ENCODE measurements at regions not wholly inside any gene's neighbourhood (a gene's known extent, or its start where the extent isn't known, plus 50 kb on each side); places are given as distances from the start of the nearest gene placed in this dataset.
A peak's percentile ranks its signal among the peaks of the same experiment; 100 is the strongest.

GRCh38 chr3:176554264-176554663 is 643.0 kb downstream of the TBL1XR1 start:
- WGBS (ENCODE audit: insufficient coverage) = 100% methylated on average over 1 of the region's 2 CpGs
- CTCF ChIA-PET = no interaction called here

DNA sequence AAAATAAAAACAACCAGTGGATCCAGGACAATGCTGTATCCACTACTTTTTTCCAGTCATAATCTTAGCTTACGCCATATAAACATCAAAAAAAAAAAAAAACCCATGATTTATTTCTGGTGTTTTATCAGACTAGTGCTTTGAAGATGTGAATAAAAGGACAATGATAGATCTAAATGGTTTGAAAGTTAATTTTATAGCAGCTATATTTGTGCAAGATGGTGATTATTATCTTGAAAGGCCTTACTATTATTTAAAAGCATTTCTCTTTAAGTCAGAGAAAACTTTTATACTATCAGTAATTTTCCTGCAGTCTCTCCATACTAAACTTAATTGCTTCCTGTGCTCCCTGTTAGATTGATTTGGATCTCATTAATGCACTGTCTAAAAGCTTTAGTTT is 670.3 kb downstream of the TBL1XR1 start:
- no CpG with 5 or more reads among the region's 1 CpG for WGBS (ENCODE audit: insufficient coverage)
- H3K4me1 ChIP-seq (ENCODE audit: control extremely low read depth in 1 of 4, control insufficient read depth in 4 of 4, insufficient read depth in 4 of 4, low read length in 3 of 4) = no peaks in the 10 kb centered on the region
- DNase-seq = no peak
- CTCF ChIA-PET = no interaction called here
- no peak overlapping the region for H3K4me3 ChIP-seq (ENCODE audit: control insufficient read depth in 1 of 7, extremely low read depth in 1 of 7, insufficient read depth in 4 of 7, low read depth in 2 of 7, low read length in 6 of 7)
- POLR2A ChIA-PET = no interaction called here
- no peaks in the 10 kb centered on the region for H3K27me3 ChIP-seq (replicated peaks in 2 of 5; ENCODE audit: control insufficient read depth in 4 of 5, insufficient read depth in 5 of 5, low read length in 4 of 5)
- peaks cover 0 to 7% (median 1%) of the 10 kb centered on the region in 5 experiments for H3K9me3 ChIP-seq (ENCODE audit: control extremely low read depth in 1 of 5, control insufficient read depth in 4 of 5, insufficient read depth in 2 of 5, low read depth in 1 of 5, low read length in 4 of 5)
- H3K36me3 ChIP-seq (ENCODE audit: control insufficient read depth in 4 of 4, insufficient read depth in 4 of 4, low read length in 3 of 4) = no peaks in the 10 kb centered on the region
- no peak overlapping the region for H3K27ac ChIP-seq (ENCODE audit: insufficient read depth in 1 of 2, low read depth in 1 of 2, low read length in 2 of 2, poor library complexity in 1 of 2, severe bottlenecking in 2 of 2)

More at GRCh38 chr3:176554264-176554663, 643.0 kb downstream of the TBL1XR1 start:
- Histone ChIP-seq H3K27ac (ENCODE audit: insufficient read depth in 1 of 2, low read depth in 1 of 2, low read length in 2 of 2, poor library complexity in 1 of 2, severe bottlenecking in 2 of 2) (no peak overlapping the region), H3K4me1 (ENCODE audit: control extremely low read depth in 1 of 4, control insufficient read depth in 4 of 4, insufficient read depth in 4 of 4, low read length in 3 of 4) (no peaks in the 10 kb centered on the region), H3K4me3 (ENCODE audit: control insufficient read depth in 1 of 7, extremely low read depth in 1 of 7, insufficient read depth in 4 of 7, low read depth in 2 of 7, low read length in 6 of 7) (no peak overlapping the region), H3K9me3 (ENCODE audit: control extremely low read depth in 1 of 5, control insufficient read depth in 4 of 5, insufficient read depth in 2 of 5, low read depth in 1 of 5, low read length in 4 of 5) (no peaks in the 10 kb centered on the region), H3K36me3 (ENCODE audit: control insufficient read depth in 4 of 4, insufficient read depth in 4 of 4, low read length in 3 of 4) (no peaks in the 10 kb centered on the region), H3K27me3 (replicated peaks in 2 of 5; ENCODE audit: control insufficient read depth in 4 of 5, insufficient read depth in 5 of 5, low read length in 4 of 5) (no peaks in the 10 kb centered on the region)
- POLR2A ChIA-PET = no interaction called here
- DNase-seq = no peak

GRCh38 chr3:176526225-176526624 is 671.1 kb downstream of the TBL1XR1 start:
- no peak overlapping the region for H3K4me3 ChIP-seq (ENCODE audit: control insufficient read depth in 1 of 7, extremely low read depth in 1 of 7, insufficient read depth in 4 of 7, low read depth in 2 of 7, low read length in 6 of 7)
- POLR2A ChIA-PET = no interaction called here
- no peaks in the 10 kb centered on the region for H3K4me1 ChIP-seq (ENCODE audit: control extremely low read depth in 1 of 4, control insufficient read depth in 4 of 4, insufficient read depth in 4 of 4, low read length in 3 of 4)
- H3K36me3 ChIP-seq (ENCODE audit: control insufficient read depth in 4 of 4, insufficient read depth in 4 of 4, low read length in 3 of 4) = no peaks in the 10 kb centered on the region
- H3K27ac ChIP-seq (ENCODE audit: insufficient read depth in 1 of 2, low read depth in 1 of 2, low read length in 2 of 2, poor library complexity in 1 of 2, severe bottlenecking in 2 of 2) = no peak overlapping the region
- CTCF ChIA-PET = no interaction called here
- 100% methylated on average over 1 of the region's 1 CpG for WGBS (ENCODE audit: insufficient coverage)
- no peaks in the 10 kb centered on the region for H3K27me3 ChIP-seq (replicated peaks in 2 of 5; ENCODE audit: control insufficient read depth in 4 of 5, insufficient read depth in 5 of 5, low read length in 4 of 5)
- H3K9me3 ChIP-seq (ENCODE audit: control extremely low read depth in 1 of 5, control insufficient read depth in 4 of 5, insufficient read depth in 2 of 5, low read depth in 1 of 5, low read length in 4 of 5) = peaks cover 0 to 7% (median 1%) of the 10 kb centered on the region in 5 experiments
- no peak for DNase-seq

- no peak overlapping the region for H3K27ac ChIP-seq (ENCODE audit: insufficient read depth in 1 of 2, low read depth in 1 of 2, low read length in 2 of 2, poor library complexity in 1 of 2, severe bottlenecking in 2 of 2)
- ChIA-PET CTCF (no interaction called here), POLR2A (no interaction called here)
These were observed 674.2 kb downstream of the TBL1XR1 start for GRCh38 chr3:176523114-176523513.

GRCh38 chr3:176522436-176522835 is 674.8 kb downstream of the TBL1XR1 start:
- WGBS (ENCODE audit: insufficient coverage) = no CpG with 5 or more reads among the region's 1 CpG
- ChIA-PET CTCF (no interaction called here), POLR2A (no interaction called here)
- H3K4me3 ChIP-seq (ENCODE audit: control insufficient read depth in 1 of 7, extremely low read depth in 1 of 7, insufficient read depth in 4 of 7, low read depth in 2 of 7, low read length in 6 of 7) = no peak overlapping the region
- peaks cover 0 to 5% (median 1%) of the 10 kb centered on the region in 5 experiments for H3K9me3 ChIP-seq (ENCODE audit: control extremely low read depth in 1 of 5, control insufficient read depth in 4 of 5, insufficient read depth in 2 of 5, low read depth in 1 of 5, low read length in 4 of 5)
- no peaks in the 10 kb centered on the region for H3K36me3 ChIP-seq (ENCODE audit: control insufficient read depth in 4 of 4, insufficient read depth in 4 of 4, low read length in 3 of 4)
- H3K27ac ChIP-seq (ENCODE audit: insufficient read depth in 1 of 2, low read depth in 1 of 2, low read length in 2 of 2, poor library complexity in 1 of 2, severe bottlenecking in 2 of 2) = no peak overlapping the region
- DNase-seq = no peak
- no peaks in the 10 kb centered on the region for H3K4me1 ChIP-seq (ENCODE audit: control extremely low read depth in 1 of 4, control insufficient read depth in 4 of 4, insufficient read depth in 4 of 4, low read length in 3 of 4)
- no peaks in the 10 kb centered on the region for H3K27me3 ChIP-seq (replicated peaks in 2 of 5; ENCODE audit: control insufficient read depth in 4 of 5, insufficient read depth in 5 of 5, low read length in 4 of 5)

More at GRCh38 chr3:176523114-176523513, 674.2 kb downstream of the TBL1XR1 start:
- no peaks in the 10 kb centered on the region for H3K27me3 ChIP-seq (replicated peaks in 2 of 5; ENCODE audit: control insufficient read depth in 4 of 5, insufficient read depth in 5 of 5, low read length in 4 of 5)
- no peak for DNase-seq
- no peaks in the 10 kb centered on the region for H3K36me3 ChIP-seq (ENCODE audit: control insufficient read depth in 4 of 4, insufficient read depth in 4 of 4, low read length in 3 of 4)
- no peak overlapping the region for H3K4me3 ChIP-seq (ENCODE audit: control insufficient read depth in 1 of 7, extremely low read depth in 1 of 7, insufficient read depth in 4 of 7, low read depth in 2 of 7, low read length in 6 of 7)
- no peaks in the 10 kb centered on the region for H3K4me1 ChIP-seq (ENCODE audit: control extremely low read depth in 1 of 4, control insufficient read depth in 4 of 4, insufficient read depth in 4 of 4, low read length in 3 of 4)
- H3K9me3 ChIP-seq (ENCODE audit: control extremely low read depth in 1 of 5, control insufficient read depth in 4 of 5, insufficient read depth in 2 of 5, low read depth in 1 of 5, low read length in 4 of 5) = peaks cover 0 to 2% (median 1%) of the 10 kb centered on the region in 5 experiments

GRCh38 chr3:176521531-176522175 is 675.6 kb downstream of the TBL1XR1 start:
- WGBS (ENCODE audit: insufficient coverage) = 94% methylated on average over 3 of the region's 5 CpGs
- no peak overlapping the region for H3K4me3 ChIP-seq (ENCODE audit: control insufficient read depth in 1 of 7, extremely low read depth in 1 of 7, insufficient read depth in 4 of 7, low read depth in 2 of 7, low read length in 6 of 7)
- no peaks in the 10 kb centered on the region for H3K4me1 ChIP-seq (ENCODE audit: control extremely low read depth in 1 of 4, control insufficient read depth in 4 of 4, insufficient read depth in 4 of 4, low read length in 3 of 4)
- H3K27ac ChIP-seq (ENCODE audit: insufficient read depth in 1 of 2, low read depth in 1 of 2, low read length in 2 of 2, poor library complexity in 1 of 2, severe bottlenecking in 2 of 2) = no peak overlapping the region
- H3K36me3 ChIP-seq (ENCODE audit: control insufficient read depth in 4 of 4, insufficient read depth in 4 of 4, low read length in 3 of 4) = no peaks in the 10 kb centered on the region
- ChIA-PET POLR2A (no interaction called here), CTCF (no interaction called here)
- H3K27me3 ChIP-seq (replicated peaks in 2 of 5; ENCODE audit: control insufficient read depth in 4 of 5, insufficient read depth in 5 of 5, low read length in 4 of 5) = no peaks in the 10 kb centered on the region
- H3K9me3 ChIP-seq (ENCODE audit: control extremely low read depth in 1 of 5, control insufficient read depth in 4 of 5, insufficient read depth in 2 of 5, low read depth in 1 of 5, low read length in 4 of 5) = peaks cover 0 to 5% (median 1%) of the 10 kb centered on the region in 5 experiments
- no peak for DNase-seq

- peaks cover 5 to 48% (median 31%) of the 10 kb centered on the region in 5 experiments for H3K9me3 ChIP-seq (ENCODE audit: control extremely low read depth in 1 of 5, control insufficient read depth in 4 of 5, insufficient read depth in 2 of 5, low read depth in 1 of 5, low read length in 4 of 5)
- no peak overlapping the region for H3K27ac ChIP-seq (ENCODE audit: insufficient read depth in 1 of 2, low read depth in 1 of 2, low read length in 2 of 2, poor library complexity in 1 of 2, severe bottlenecking in 2 of 2)
- no peak overlapping the region for H3K4me3 ChIP-seq (ENCODE audit: control insufficient read depth in 1 of 7, extremely low read depth in 1 of 7, insufficient read depth in 4 of 7, low read depth in 2 of 7, low read length in 6 of 7)
- 79% methylated on average over 10 of the region's 10 CpGs for WGBS (ENCODE audit: insufficient coverage)
- DNase-seq = peak in 2 of 3 donors; percentile 9
- H3K27me3 ChIP-seq (replicated peaks in 2 of 5; ENCODE audit: control insufficient read depth in 4 of 5, insufficient read depth in 5 of 5, low read length in 4 of 5) = no peaks in the 10 kb centered on the region
- no peaks in the 10 kb centered on the region for H3K4me1 ChIP-seq (ENCODE audit: control extremely low read depth in 1 of 4, control insufficient read depth in 4 of 4, insufficient read depth in 4 of 4, low read length in 3 of 4)
- ChIA-PET CTCF (no interaction called here), POLR2A (no interaction called here)
- H3K36me3 ChIP-seq (ENCODE audit: control insufficient read depth in 4 of 4, insufficient read depth in 4 of 4, low read length in 3 of 4) = no peaks in the 10 kb centered on the region
These were observed 683.0 kb downstream of the TBL1XR1 start for GRCh38 chr3:176514297-176514696.
